HEK293 (cell line): ENCODE measurements at regions not wholly inside any gene's neighbourhood (a gene's known extent, or its start where the extent isn't known, plus 50 kb on each side); places are given as distances from the start of the nearest gene placed in this dataset.
"Not testable (repeated sequence)": the region's sequence is repeated elsewhere in the genome, so short reads cannot be mapped to it uniquely, and the experiment has no call there.

Experiments
- CTCF ChIP-seq: fragments of 450-650 bp; formaldehyde crosslinking; IDR thresholded peaks from 2 replicates; pipeline ENCODE4 v1.5.1; 2016; ENCODE audit warnings: missing biosample characterization, missing genetic modification characterization
- ZBTB44 ChIP-seq: fragments of 450-650 bp; IDR thresholded peaks from 2 replicates; pipeline ENCODE4 v1.5.1; 2018; ENCODE audit warnings: missing biosample characterization, mild to moderate bottlenecking, missing genetic modification characterization
- ZNF184 ChIP-seq: fragments of 450-650 bp; IDR thresholded peaks from 2 replicates; pipeline ENCODE4 v1.5.1; 2018; ENCODE audit warnings: missing biosample characterization, mild to moderate bottlenecking, missing genetic modification characterization

GRCh38 chr4:49119345-49119744, 133.3 kb downstream of the CWH43 start:
- not testable (repeated sequence) for TF ChIP-seq CTCF, ZNF184, ZBTB44 (tag by site-specific recombination)
